ENCODE measurements at regions not wholly inside any gene's neighbourhood (a gene's known extent, or its start where the extent isn't known, plus 50 kb on each side); places are given as distances from the start of the nearest gene placed in this dataset.

DNA sequence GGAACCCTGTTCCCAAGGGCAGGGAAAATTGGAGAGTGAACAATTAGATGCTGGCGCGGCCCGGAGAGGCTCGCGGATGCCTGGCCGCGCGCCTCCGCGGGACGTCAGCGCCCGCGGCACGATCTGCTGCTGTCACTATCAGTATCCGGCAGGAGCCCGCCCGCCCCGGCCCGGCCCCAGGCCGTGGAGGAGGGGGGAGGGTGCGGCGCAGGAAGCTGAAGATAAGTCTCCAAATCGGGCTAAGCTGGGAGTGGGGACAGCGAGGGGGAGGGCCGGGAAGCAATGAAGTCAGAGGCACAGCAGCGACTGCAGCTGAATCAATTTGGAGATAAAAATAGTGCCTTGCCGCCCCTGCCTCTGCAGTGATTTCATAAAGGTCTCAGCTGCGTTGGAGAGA lies 441.5 kb upstream of the KLF12 start:
- H3K27ac Mint-ChIP-seq = no peak overlapping the region
- peaks cover 7% of the 10 kb centered on the region for H3K4me1 Mint-ChIP-seq
- DNase-seq = peak; percentile 79
- no peaks in the 10 kb centered on the region for H3K36me3 Mint-ChIP-seq (ENCODE audit: low read depth)
- no peaks in the 10 kb centered on the region for H3K9me3 Mint-ChIP-seq
- peaks cover 39% of the 10 kb centered on the region for H3K27me3 Mint-ChIP-seq
- peak overlapping the region; percentile 63 for H3K4me3 Mint-ChIP-seq
- intact Hi-C loops (cut with micrococcal nuclease) = no loop called here

- Mint-ChIP-seq H3K9me3 (no peaks in the 10 kb centered on the region), H3K4me1 (peaks cover 7% of the 10 kb centered on the region), H3K27ac (no peak overlapping the region), H3K27me3 (peaks cover 41% of the 10 kb centered on the region), H3K36me3 (ENCODE audit: low read depth) (no peaks in the 10 kb centered on the region), H3K4me3 (peak overlapping the region; percentile 63)
- DNase-seq = no peak
- intact Hi-C loops (cut with micrococcal nuclease) = no loop called here
Measured at GRCh38 chr13:74574964-74575728, 440.9 kb upstream of the KLF12 start.

GRCh38 chr13:74573654-74574053 lies 439.4 kb upstream of the KLF12 start:
- H3K9me3 Mint-ChIP-seq = no peaks in the 10 kb centered on the region
- H3K36me3 Mint-ChIP-seq (ENCODE audit: low read depth) = no peaks in the 10 kb centered on the region
- no peak overlapping the region for H3K27ac Mint-ChIP-seq
- no peak for DNase-seq
- intact Hi-C loops (cut with micrococcal nuclease) = loop anchor here (2.0 kb wide), 1 partner anchor 647 kb away; no protein-coding TSS in a partner anchor
- peaks cover 42% of the 10 kb centered on the region for H3K27me3 Mint-ChIP-seq
- no peak overlapping the region for H3K4me3 Mint-ChIP-seq
- peaks cover 7% of the 10 kb centered on the region for H3K4me1 Mint-ChIP-seq

DNA sequence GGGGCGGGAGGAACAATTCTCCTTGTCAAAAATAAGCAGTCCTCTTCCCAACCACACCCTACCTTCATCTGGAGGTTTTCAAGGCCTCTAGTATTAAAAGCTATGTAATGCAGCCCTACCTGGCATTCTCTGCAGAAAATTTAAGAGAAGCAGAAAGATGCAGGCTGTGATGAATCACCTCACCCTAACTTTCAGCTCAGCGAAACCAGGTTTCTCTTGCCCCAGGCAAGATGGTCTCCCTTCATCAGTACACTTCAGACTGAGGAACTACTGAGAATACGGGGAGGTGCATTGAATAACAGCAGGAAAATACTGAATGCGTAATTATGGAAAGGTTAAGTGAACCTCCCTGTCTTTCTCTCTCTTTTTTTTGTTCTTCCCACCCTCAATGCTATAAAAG lies 437.6 kb upstream of the KLF12 start:
- H3K27ac Mint-ChIP-seq = no peak overlapping the region
- intact Hi-C loops (cut with micrococcal nuclease) = loop anchor here (2.0 kb wide), 1 partner anchor 649 kb away; no protein-coding TSS in a partner anchor
- DNase-seq = no peak
- no peaks in the 10 kb centered on the region for H3K36me3 Mint-ChIP-seq (ENCODE audit: low read depth)
- no peaks in the 10 kb centered on the region for H3K9me3 Mint-ChIP-seq
- H3K4me3 Mint-ChIP-seq = no peak overlapping the region
- H3K4me1 Mint-ChIP-seq = peaks cover 7% of the 10 kb centered on the region
- peaks cover 36% of the 10 kb centered on the region for H3K27me3 Mint-ChIP-seq

DNA sequence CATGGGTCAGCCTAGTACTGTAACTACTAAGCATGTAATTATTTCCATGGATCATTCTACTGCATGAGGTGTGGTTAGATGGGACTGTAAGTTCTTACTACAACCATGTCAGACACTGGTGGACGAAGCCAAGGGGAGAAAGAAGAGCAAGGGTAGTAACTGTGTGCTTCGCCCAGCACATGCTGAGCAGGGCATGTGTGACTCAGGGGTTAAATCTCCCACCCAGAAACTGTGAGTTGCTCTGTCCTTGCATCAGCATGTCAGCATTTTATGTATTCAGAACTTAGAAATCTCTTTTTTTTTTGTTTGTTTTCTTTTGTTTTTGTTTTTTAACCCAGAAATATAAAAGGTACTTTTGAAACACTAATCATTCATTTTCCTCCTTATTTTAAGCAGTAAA lies 436.6 kb upstream of the KLF12 start:
- no peak for DNase-seq
- Mint-ChIP-seq H3K27ac (no peak overlapping the region), H3K36me3 (ENCODE audit: low read depth) (no peaks in the 10 kb centered on the region), H3K27me3 (peaks cover 26% of the 10 kb centered on the region), H3K9me3 (no peaks in the 10 kb centered on the region), H3K4me1 (peaks cover 3% of the 10 kb centered on the region), H3K4me3 (no peak overlapping the region)
- intact Hi-C loops (cut with micrococcal nuclease) = no loop called here

DNA sequence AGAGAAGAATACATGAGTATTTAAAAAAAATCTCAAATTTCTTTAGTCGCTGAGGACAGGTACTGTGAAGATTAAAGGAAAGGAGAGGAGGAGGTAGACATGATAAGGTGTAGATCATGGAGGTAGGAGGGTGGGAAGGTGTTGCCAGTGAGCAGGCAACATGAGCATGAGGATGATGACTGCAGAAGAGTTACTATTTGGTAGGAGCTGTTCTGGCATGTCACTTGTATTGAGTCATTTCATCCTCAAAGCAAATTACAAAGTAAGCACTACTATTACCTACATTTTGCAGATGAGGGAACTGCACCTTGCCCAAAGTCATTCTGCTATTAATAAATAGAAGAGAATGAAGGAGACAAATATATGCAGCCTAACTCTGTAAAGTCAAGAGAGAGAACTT lies 435.8 kb upstream of the KLF12 start:
- no peak for DNase-seq
- Mint-ChIP-seq H3K27ac (no peak overlapping the region), H3K27me3 (peaks cover 21% of the 10 kb centered on the region), H3K9me3 (no peaks in the 10 kb centered on the region), H3K4me1 (no peaks in the 10 kb centered on the region), H3K4me3 (no peak overlapping the region), H3K36me3 (ENCODE audit: low read depth) (no peaks in the 10 kb centered on the region)
- intact Hi-C loops (cut with micrococcal nuclease) = no loop called here

DNA sequence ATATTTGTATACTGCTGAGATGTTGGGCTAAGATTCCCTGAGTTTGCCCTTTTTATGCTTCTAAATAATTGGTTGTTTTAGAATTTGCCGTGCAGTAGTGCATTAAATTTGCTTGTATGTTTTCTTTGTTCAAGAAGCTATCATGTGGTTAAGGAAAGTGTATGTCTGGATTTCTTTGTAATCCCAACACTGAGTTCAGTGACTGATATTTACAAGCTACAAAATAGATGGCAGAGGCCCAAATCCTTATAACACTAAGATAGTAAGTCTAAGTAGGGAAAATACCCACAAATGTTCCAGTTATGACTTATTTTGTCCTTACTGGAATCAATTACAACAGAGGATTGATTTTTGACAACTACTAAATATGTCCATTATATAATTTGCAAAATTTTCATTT lies 435.0 kb upstream of the KLF12 start:
- H3K27ac Mint-ChIP-seq = no peak overlapping the region
- H3K9me3 Mint-ChIP-seq = no peaks in the 10 kb centered on the region
- no peak overlapping the region for H3K4me3 Mint-ChIP-seq
- no peaks in the 10 kb centered on the region for H3K4me1 Mint-ChIP-seq
- no peak for DNase-seq
- intact Hi-C loops (cut with micrococcal nuclease) = no loop called here
- no peaks in the 10 kb centered on the region for H3K36me3 Mint-ChIP-seq (ENCODE audit: low read depth)
- H3K27me3 Mint-ChIP-seq = peaks cover 16% of the 10 kb centered on the region

DNA sequence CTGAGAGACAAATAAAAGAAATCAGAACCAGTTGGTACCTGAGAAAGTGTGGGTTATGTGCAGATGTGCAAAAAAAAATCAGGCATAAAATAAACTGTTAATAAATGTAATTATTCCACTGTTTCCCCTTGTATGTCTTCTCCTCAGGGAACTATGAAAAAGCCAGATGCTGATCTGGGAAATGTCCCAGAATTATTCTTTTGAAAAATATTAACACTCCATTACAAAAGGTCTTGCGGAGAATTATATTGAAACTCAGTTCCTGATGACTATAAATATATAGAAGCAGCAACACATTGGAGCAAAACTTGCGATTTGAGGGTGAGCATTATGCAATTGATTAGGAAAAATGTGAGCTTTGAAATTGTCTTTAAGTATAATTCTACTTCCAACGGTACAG lies 433.3 kb upstream of the KLF12 start:
- no peak for DNase-seq
- peaks cover 9% of the 10 kb centered on the region for H3K27me3 Mint-ChIP-seq
- no peaks in the 10 kb centered on the region for H3K36me3 Mint-ChIP-seq (ENCODE audit: low read depth)
- no peak overlapping the region for H3K4me3 Mint-ChIP-seq
- intact Hi-C loops (cut with micrococcal nuclease) = no loop called here
- H3K9me3 Mint-ChIP-seq = no peaks in the 10 kb centered on the region
- H3K27ac Mint-ChIP-seq = no peak overlapping the region
- no peaks in the 10 kb centered on the region for H3K4me1 Mint-ChIP-seq

DNA sequence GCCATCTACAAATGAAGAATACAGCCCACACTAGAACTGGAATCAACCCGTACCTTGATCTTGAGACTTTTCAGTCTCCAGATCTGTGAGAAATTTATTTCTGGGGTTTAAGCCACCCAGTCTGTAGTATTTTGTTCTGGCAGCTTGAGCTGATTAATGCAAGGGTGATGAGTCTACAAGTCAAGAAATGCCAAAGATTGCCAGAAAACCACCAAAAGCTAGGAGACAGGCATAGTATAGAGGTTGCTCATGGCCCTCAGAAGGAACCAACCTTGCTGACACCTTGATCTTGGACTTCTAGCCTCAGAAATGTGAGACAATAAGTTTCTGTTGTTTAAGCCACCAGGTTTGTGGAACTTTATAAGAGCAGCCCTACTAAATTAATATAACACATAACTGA lies 428.2 kb upstream of the KLF12 start:
- Mint-ChIP-seq H3K27me3 (peaks cover 2% of the 10 kb centered on the region), H3K9me3 (no peaks in the 10 kb centered on the region), H3K36me3 (ENCODE audit: low read depth) (no peaks in the 10 kb centered on the region), H3K4me1 (no peaks in the 10 kb centered on the region), H3K27ac (no peak overlapping the region), H3K4me3 (no peak overlapping the region)
- intact Hi-C loops (cut with micrococcal nuclease) = no loop called here
- DNase-seq = no peak

- Mint-ChIP-seq H3K36me3 (ENCODE audit: low read depth) (no peaks in the 10 kb centered on the region), H3K4me1 (no peaks in the 10 kb centered on the region), H3K27me3 (peaks cover 2% of the 10 kb centered on the region), H3K4me3 (no peak overlapping the region), H3K27ac (no peak overlapping the region), H3K9me3 (no peaks in the 10 kb centered on the region)
- intact Hi-C loops (cut with micrococcal nuclease) = no loop called here
- DNase-seq = no peak
Measured at GRCh38 chr13:74561155-74561554, 427.0 kb upstream of the KLF12 start.

- Mint-ChIP-seq H3K27me3 (peaks cover 2% of the 10 kb centered on the region), H3K4me1 (no peaks in the 10 kb centered on the region)
- intact Hi-C loops (cut with micrococcal nuclease) = no loop called here
Measured at GRCh38 chr13:74560325-74560724, 426.1 kb upstream of the KLF12 start.

DNA sequence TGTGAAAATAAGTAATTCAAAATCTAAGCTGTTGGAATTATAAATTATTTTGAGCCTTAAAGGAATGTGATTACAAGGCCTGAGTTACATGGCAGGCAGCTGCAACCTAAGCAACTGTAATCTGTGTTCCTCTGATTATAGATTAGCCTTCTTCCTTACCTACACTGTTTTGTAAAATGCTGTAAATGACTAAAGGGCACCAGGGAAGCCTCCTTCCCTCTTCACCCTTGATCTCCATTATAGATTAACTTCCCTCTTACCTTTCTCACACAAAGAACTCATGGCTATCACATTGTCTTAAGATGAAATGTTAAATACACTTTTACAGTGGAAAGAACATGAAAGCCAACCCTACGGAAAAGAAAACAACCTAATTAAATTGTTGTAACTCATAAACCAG lies 423.7 kb upstream of the KLF12 start:
- DNase-seq = no peak
- Mint-ChIP-seq H3K4me1 (no peaks in the 10 kb centered on the region), H3K36me3 (ENCODE audit: low read depth) (no peaks in the 10 kb centered on the region), H3K4me3 (no peak overlapping the region), H3K27me3 (no peaks in the 10 kb centered on the region), H3K9me3 (no peaks in the 10 kb centered on the region), H3K27ac (no peak overlapping the region)
- intact Hi-C loops (cut with micrococcal nuclease) = no loop called here

More at GRCh38 chr13:74560325-74560724, 426.1 kb upstream of the KLF12 start:
- no peak overlapping the region for H3K4me3 Mint-ChIP-seq
- H3K9me3 Mint-ChIP-seq = no peaks in the 10 kb centered on the region
- no peaks in the 10 kb centered on the region for H3K36me3 Mint-ChIP-seq (ENCODE audit: low read depth)
- H3K27ac Mint-ChIP-seq = no peak overlapping the region
- no peak for DNase-seq

- no peak overlapping the region for H3K27ac Mint-ChIP-seq
- no peaks in the 10 kb centered on the region for H3K27me3 Mint-ChIP-seq
- H3K36me3 Mint-ChIP-seq (ENCODE audit: low read depth) = no peaks in the 10 kb centered on the region
- no peaks in the 10 kb centered on the region for H3K4me1 Mint-ChIP-seq
- DNase-seq = no peak
- H3K9me3 Mint-ChIP-seq = no peaks in the 10 kb centered on the region
- no peak overlapping the region for H3K4me3 Mint-ChIP-seq
- intact Hi-C loops (cut with micrococcal nuclease) = no loop called here
Measured at GRCh38 chr13:74555651-74556420, 421.6 kb upstream of the KLF12 start.

GRCh38 chr13:74555276-74555625 lies 421.0 kb upstream of the KLF12 start:
- no peaks in the 10 kb centered on the region for H3K4me1 Mint-ChIP-seq
- DNase-seq = no peak
- H3K36me3 Mint-ChIP-seq (ENCODE audit: low read depth) = no peaks in the 10 kb centered on the region
- H3K27ac Mint-ChIP-seq = no peak overlapping the region
- no peaks in the 10 kb centered on the region for H3K27me3 Mint-ChIP-seq
- no peaks in the 10 kb centered on the region for H3K9me3 Mint-ChIP-seq
- H3K4me3 Mint-ChIP-seq = no peak overlapping the region
- intact Hi-C loops (cut with micrococcal nuclease) = no loop called here

Measured in activated CD4-positive, alpha-beta T cell treated with anti-CD3 and anti-CD28 coated beads, Interleukin-2, amount 10 ng/mL, durations not matched to agents 24 days and 14 days (primary cell).